ENCODE measurements at regions not wholly inside any gene's neighbourhood (a gene's known extent, or its start where the extent isn't known, plus 50 kb on each side); places are given as distances from the start of the nearest gene placed in this dataset.
"Not testable (repeated sequence)": the region's sequence is repeated elsewhere in the genome, so short reads cannot be mapped to it uniquely, and the experiment has no call there.

DNA sequence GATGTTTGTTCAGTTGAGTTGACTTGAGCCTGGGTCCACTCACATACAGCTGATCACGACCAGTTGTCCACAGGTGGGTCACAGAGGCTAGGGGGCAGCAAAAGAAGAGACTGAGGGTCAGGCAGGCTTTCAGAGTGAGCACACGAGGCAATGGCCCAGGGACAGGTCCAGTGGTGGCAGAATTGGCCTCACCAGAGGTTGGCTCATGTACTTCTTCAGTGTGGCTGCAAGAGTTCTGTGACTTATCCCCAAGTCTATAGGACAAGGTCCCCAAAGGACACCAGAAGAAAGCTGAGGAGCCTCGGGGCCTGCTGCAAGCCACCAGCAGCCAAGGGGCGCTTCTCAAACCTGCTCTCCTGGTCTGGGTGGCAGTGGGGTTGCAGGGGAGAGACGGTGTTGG is 219.8 kb downstream of the TFCP2L1 start:
- Histone ChIP-seq H3K4me3 (ENCODE audit: low read depth, low read length) (no peak overlapping the region), H3K27me3 (ENCODE audit: control insufficient read depth, insufficient read depth, low read length) (peaks cover 6% of the 10 kb centered on the region; the same call in 1 of the 2 replicates), H3K36me3 (ENCODE audit: control insufficient read depth, insufficient read depth, low read length) (no peaks in the 10 kb centered on the region)
- TF ChIP-seq, protein P1, sequence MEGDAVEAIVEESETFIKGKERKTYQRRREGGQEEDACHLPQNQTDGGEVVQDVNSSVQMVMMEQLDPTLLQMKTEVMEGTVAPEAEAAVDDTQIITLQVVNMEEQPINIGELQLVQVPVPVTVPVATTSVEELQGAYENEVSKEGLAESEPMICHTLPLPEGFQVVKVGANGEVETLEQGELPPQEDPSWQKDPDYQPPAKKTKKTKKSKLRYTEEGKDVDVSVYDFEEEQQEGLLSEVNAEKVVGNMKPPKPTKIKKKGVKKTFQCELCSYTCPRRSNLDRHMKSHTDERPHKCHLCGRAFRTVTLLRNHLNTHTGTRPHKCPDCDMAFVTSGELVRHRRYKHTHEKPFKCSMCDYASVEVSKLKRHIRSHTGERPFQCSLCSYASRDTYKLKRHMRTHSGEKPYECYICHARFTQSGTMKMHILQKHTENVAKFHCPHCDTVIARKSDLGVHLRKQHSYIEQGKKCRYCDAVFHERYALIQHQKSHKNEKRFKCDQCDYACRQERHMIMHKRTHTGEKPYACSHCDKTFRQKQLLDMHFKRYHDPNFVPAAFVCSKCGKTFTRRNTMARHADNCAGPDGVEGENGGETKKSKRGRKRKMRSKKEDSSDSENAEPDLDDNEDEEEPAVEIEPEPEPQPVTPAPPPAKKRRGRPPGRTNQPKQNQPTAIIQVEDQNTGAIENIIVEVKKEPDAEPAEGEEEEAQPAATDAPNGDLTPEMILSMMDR (IDR thresholded peaks at IDR 0.05; ENCODE audit: insufficient read depth, low read depth, low read length), result no peak
- ChIA-PET POLR2A (no interaction called here), CTCF (interaction anchor here (0.8 kb wide), 1 partner anchor 221 kb away, joined by 3 read pairs; no protein-coding TSS in a partner anchor)
- no peak for DNase-seq (ENCODE audit: low read depth)

DNA sequence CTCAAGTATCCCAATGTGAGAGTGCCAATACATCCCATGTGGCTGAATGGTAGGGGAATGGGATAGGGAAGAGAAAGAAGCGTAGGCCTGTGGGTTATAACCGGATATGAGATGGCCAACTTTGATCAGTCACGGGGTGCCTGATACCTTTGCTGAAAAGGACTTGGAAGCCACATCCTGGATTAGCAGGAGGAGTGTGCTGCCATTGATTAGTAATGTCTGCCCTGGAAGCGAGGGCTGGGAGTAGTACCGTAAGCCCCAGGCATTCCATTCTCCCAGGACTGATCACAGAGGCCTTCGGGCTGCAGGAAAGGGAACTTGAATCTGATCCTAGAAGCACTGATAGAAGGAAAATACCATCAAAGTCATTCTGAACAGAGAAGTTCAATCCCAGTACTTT is 218.5 kb downstream of the TFCP2L1 start:
- CTCF ChIA-PET, result no interaction called here
- POLR2A ChIA-PET, result no interaction called here
- DNase-seq (ENCODE audit: low read depth), result no peak
- Histone ChIP-seq H3K4me3 (ENCODE audit: low read depth, low read length) (no peak overlapping the region), H3K27me3 (ENCODE audit: control insufficient read depth, insufficient read depth, low read length) (peaks cover 6% of the 10 kb centered on the region; the same call in 1 of the 2 replicates), H3K36me3 (ENCODE audit: control insufficient read depth, insufficient read depth, low read length) (no peaks in the 10 kb centered on the region)
- TF ChIP-seq, protein P1 (IDR thresholded peaks at IDR 0.05; ENCODE audit: insufficient read depth, low read depth, low read length), result no peak

DNA sequence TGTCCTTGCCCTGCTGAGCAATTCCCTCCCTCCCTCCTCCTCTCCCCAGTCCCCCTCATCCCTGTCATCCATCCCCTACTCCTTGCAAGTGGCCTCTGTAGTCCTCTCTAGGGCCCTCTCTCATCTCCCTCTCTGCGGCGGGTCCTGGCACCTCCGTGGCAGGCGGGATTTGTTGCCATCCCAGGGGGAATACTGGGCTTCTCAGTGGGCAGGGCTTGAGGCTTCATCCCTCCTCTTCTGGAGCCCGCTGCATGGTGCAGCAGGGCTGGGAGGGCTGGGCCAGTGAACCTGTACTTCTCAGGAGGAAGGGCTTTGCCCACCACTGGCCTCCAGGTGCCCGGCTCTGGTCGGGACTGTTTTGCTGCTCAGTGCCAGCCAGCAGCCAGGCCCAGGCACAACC is 216.2 kb downstream of the TFCP2L1 start:
- CTCF ChIA-PET, result interaction anchor here (0.7 to 2.2 kb wide), 4 partner anchors 8 to 373 kb away, joined by 3 to 15 read pairs (median 6); no protein-coding TSS in a partner anchor
- Histone ChIP-seq H3K4me3 (ENCODE audit: low read depth, low read length) (no peak overlapping the region), H3K27me3 (ENCODE audit: control insufficient read depth, insufficient read depth, low read length) (peaks cover 2% of the 10 kb centered on the region; the same call in 1 of the 2 replicates), H3K36me3 (ENCODE audit: control insufficient read depth, insufficient read depth, low read length) (no peaks in the 10 kb centered on the region)
- DNase-seq (ENCODE audit: low read depth), result no peak
- TF ChIP-seq, protein P1 (IDR thresholded peaks at IDR 0.05; ENCODE audit: insufficient read depth, low read depth, low read length), result no peak
- POLR2A ChIA-PET, result no interaction called here

DNA sequence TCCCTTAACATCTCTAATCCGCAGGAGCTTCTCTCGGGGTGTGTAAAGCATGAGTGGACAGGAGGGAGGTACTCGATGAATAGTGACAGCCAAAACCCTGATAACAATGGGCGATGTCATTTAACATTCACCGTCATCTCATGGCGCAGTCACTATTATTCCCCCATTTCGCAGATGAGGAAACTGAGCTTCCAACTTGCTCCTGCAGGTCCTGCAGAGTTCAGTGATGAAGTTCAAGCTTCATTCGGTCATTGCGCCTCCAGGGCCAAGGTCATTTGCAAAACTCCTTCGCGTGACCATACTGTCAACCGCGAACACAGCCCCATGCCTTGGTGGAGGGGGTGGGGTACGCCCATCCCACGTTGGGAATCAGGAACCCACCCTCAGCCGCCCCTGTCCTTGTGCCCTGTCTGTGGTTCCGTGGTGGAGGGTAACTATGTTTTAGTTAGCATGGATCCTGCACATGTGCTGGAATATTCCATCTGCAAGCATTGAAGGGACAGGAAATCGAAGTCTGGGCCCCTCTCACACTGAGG is 215.5 kb downstream of the TFCP2L1 start:
- POLR2A ChIA-PET, result no interaction called here
- CTCF ChIA-PET, result interaction anchor here (0.7 to 3.2 kb wide), 3 partner anchors 17 to 375 kb away, joined by 3 to 91 read pairs (median 3); no protein-coding TSS in a partner anchor
- Histone ChIP-seq H3K4me3 (ENCODE audit: low read depth, low read length) (no peak overlapping the region), H3K36me3 (ENCODE audit: control insufficient read depth, insufficient read depth, low read length) (no peaks in the 10 kb centered on the region), H3K27me3 (ENCODE audit: control insufficient read depth, insufficient read depth, low read length) (peaks cover 2% of the 10 kb centered on the region; the same call in 1 of the 2 replicates)
- DNase-seq (ENCODE audit: low read depth), result no peak
- TF ChIP-seq, protein P1 (IDR thresholded peaks at IDR 0.05; ENCODE audit: insufficient read depth, low read depth, low read length), result no peak

DNA sequence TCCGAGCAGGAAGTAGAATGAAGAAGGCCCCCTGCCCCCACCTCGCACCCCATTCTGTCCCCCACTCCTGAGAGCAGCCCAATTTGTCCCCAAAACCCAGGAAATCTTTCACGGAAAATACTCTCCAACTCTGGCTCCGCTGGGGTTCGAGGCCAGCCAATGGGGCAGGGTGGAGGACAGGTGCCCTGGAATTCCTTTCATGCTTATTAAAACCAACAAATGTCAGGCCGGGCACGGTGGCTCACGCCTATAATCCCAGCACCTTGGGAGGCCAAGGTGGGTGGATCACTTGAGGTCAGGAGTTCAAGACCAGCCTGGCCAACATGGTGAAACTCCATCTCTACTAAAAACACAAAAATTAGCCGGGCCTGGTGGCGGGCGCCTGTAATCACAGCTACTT is 214.9 kb downstream of the TFCP2L1 start:
- H3K27me3 ChIP-seq (ENCODE audit: control insufficient read depth, insufficient read depth, low read length); H3K36me3 ChIP-seq (ENCODE audit: control insufficient read depth, insufficient read depth, low read length); DNase-seq (ENCODE audit: low read depth); POLR2A ChIA-PET; H3K4me3 ChIP-seq (ENCODE audit: low read depth, low read length): not testable (repeated sequence)
- CTCF ChIA-PET, result interaction anchor here (0.7 to 3.2 kb wide), 16 partner anchors 10 to 383 kb away, joined by 3 to 91 read pairs (median 6); partner anchors contain the start of gene GLI2

All from BJ (cell line).